ENCODE measurements at regions not wholly inside any gene's neighbourhood (a gene's known extent, or its start where the extent isn't known, plus 50 kb on each side); places are given as distances from the start of the nearest gene placed in this dataset.

GRCh38 chr14:51147183-51147582 lies 52.3 kb upstream of the TRIM9 start:
- TF ChIP-seq POLR2A (IDR thresholded peaks at IDR 0.05; ENCODE audit: low read depth, low read length): no peak
- TF ChIP-seq POLR2AphosphoS5 (IDR thresholded peaks at IDR 0.05; ENCODE audit: low read depth, low read length): no peak

All from GM12892 (cell line).